ENCODE measurements at regions not wholly inside any gene's neighbourhood (a gene's known extent, or its start where the extent isn't known, plus 50 kb on each side); places are given as distances from the start of the nearest gene placed in this dataset.

DNA sequence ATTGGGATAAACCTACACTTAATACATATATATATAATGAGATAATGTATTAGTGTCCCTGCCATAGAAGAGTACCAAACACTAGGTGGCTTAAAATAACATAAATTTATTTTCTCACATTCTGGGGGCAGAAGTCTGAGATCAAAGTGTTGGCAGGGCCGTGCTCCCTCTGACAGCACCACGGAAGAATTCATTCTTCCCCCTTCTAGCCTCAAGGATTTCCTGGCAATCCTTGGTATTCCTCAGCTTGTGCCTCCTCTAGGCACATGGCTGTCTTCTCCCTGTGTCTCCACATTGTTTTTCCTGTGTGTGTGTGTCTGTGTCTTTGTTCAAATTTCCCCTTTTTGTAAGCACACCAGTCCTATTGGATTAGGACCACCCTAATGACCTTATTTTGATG is 115.2 kb upstream of the AGBL1 start:
- no peaks in the 10 kb centered on the region for H3K9me3 Mint-ChIP-seq (ENCODE audit: unreplicated experiment)
- ChIA-PET POLR2A (no interaction called here), CTCF (interaction anchor here (0.6 kb wide), 1 partner anchor 12 kb away, joined by 3 read pairs; no protein-coding TSS in a partner anchor)
- H3K4me3 Mint-ChIP-seq (ENCODE audit: unreplicated experiment): no peak overlapping the region
- no peaks in the 10 kb centered on the region for H3K4me1 Mint-ChIP-seq (ENCODE audit: insufficient read depth, unreplicated experiment)
- DNase-seq (ENCODE audit: unreplicated experiment): no peak
- no TSS peak for BruUV-seq (replicated peaks)
- H3K27me3 Mint-ChIP-seq (ENCODE audit: insufficient read depth, unreplicated experiment): peaks cover 45% of the 10 kb centered on the region
- no peak overlapping the region for H3K27ac Mint-ChIP-seq (ENCODE audit: low read depth, unreplicated experiment)
- intact Hi-C loops (cut with micrococcal nuclease): no loop called here
- TF ChIP-seq, protein P1, sequence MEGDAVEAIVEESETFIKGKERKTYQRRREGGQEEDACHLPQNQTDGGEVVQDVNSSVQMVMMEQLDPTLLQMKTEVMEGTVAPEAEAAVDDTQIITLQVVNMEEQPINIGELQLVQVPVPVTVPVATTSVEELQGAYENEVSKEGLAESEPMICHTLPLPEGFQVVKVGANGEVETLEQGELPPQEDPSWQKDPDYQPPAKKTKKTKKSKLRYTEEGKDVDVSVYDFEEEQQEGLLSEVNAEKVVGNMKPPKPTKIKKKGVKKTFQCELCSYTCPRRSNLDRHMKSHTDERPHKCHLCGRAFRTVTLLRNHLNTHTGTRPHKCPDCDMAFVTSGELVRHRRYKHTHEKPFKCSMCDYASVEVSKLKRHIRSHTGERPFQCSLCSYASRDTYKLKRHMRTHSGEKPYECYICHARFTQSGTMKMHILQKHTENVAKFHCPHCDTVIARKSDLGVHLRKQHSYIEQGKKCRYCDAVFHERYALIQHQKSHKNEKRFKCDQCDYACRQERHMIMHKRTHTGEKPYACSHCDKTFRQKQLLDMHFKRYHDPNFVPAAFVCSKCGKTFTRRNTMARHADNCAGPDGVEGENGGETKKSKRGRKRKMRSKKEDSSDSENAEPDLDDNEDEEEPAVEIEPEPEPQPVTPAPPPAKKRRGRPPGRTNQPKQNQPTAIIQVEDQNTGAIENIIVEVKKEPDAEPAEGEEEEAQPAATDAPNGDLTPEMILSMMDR (IDR thresholded peaks at IDR 0.05; ENCODE audit: unreplicated experiment): no peak
- H3K36me3 Mint-ChIP-seq (ENCODE audit: insufficient read depth, unreplicated experiment): no peaks in the 10 kb centered on the region

DNA sequence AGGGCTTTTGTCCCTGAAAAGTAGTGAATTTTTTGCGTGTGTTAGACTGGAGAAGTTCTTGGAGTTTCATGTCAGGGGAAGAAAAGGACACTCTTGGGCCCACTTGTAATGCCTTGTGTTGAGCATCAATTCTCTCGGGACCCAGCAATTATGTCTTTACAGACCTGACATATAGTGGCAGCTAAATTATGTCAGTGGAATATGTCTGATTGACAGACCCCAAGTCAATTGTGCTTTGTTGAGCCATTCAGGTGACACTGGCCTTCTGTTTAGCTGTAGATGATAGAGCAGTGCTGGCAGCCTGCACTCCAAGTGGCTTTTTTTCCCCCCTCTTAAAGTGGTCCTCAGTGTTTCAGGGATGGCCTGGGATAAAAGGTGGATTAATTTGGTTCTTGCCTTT is 112.1 kb upstream of the AGBL1 start:
- H3K4me3 Mint-ChIP-seq (ENCODE audit: unreplicated experiment): no peak overlapping the region
- TF ChIP-seq, protein P1 (IDR thresholded peaks at IDR 0.05; ENCODE audit: unreplicated experiment): no peak
- POLR2A ChIA-PET: no interaction called here
- H3K27me3 Mint-ChIP-seq (ENCODE audit: insufficient read depth, unreplicated experiment): peaks cover 35% of the 10 kb centered on the region
- H3K36me3 Mint-ChIP-seq (ENCODE audit: insufficient read depth, unreplicated experiment): no peaks in the 10 kb centered on the region
- H3K27ac Mint-ChIP-seq (ENCODE audit: low read depth, unreplicated experiment): no peak overlapping the region
- DNase-seq (ENCODE audit: unreplicated experiment): no peak
- BruUV-seq (replicated peaks): no TSS peak
- H3K9me3 Mint-ChIP-seq (ENCODE audit: unreplicated experiment): no peaks in the 10 kb centered on the region
- CTCF ChIA-PET: interaction anchor here (0.6 kb wide), 1 partner anchor 1813 kb away, joined by 3 read pairs; no protein-coding TSS in a partner anchor
- H3K4me1 Mint-ChIP-seq (ENCODE audit: insufficient read depth, unreplicated experiment): no peaks in the 10 kb centered on the region
- intact Hi-C loops (cut with micrococcal nuclease): no loop called here

DNA sequence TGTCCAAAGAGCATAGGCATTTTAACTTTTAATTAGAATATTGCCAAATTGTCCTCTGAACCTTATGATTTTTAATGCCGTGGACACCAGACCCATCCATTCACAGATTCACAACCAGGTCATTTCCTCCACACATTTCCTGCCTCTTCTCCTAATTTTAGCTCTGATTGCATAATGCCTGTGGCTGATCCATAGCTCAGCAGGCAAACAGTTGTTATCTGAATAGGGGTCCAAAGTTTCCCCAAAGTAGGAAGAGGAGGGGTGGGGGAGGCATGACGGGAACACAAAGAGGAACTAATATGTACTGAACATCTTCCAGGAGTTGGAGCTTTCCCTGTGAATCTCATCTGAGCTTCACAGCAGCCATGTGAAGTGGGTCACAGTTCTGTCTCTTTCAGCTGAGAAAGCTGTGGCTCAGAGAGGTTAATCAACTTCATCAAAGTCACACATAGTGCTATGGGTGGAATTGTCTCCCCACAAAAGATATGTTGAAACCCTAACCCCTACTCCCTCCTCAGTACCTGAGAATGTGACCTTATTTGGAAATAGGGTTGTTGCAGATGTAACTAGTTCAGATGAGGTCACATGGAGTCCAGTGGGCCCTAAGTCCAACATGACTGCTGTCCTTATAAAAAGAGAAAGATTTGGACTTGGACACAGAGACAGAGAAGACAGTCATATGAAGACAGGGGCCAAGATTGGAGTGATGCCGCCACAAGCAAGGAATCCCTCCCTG is 106.7 kb upstream of the AGBL1 start:
- no peaks in the 10 kb centered on the region for H3K4me1 Mint-ChIP-seq (ENCODE audit: insufficient read depth, unreplicated experiment)
- H3K27ac Mint-ChIP-seq (ENCODE audit: low read depth, unreplicated experiment): no peak overlapping the region
- no peaks in the 10 kb centered on the region for H3K27me3 Mint-ChIP-seq (ENCODE audit: insufficient read depth, unreplicated experiment)
- H3K36me3 Mint-ChIP-seq (ENCODE audit: insufficient read depth, unreplicated experiment): peaks cover 5% of the 10 kb centered on the region
- TF ChIP-seq, protein P1 (IDR thresholded peaks at IDR 0.05; ENCODE audit: unreplicated experiment): no peak
- ChIA-PET CTCF (no interaction called here), POLR2A (no interaction called here)
- BruUV-seq (replicated peaks): no TSS peak
- H3K9me3 Mint-ChIP-seq (ENCODE audit: unreplicated experiment): no peaks in the 10 kb centered on the region
- DNase-seq (ENCODE audit: unreplicated experiment): no peak
- intact Hi-C loops (cut with micrococcal nuclease): no loop called here
- H3K4me3 Mint-ChIP-seq (ENCODE audit: unreplicated experiment): no peak overlapping the region

DNA sequence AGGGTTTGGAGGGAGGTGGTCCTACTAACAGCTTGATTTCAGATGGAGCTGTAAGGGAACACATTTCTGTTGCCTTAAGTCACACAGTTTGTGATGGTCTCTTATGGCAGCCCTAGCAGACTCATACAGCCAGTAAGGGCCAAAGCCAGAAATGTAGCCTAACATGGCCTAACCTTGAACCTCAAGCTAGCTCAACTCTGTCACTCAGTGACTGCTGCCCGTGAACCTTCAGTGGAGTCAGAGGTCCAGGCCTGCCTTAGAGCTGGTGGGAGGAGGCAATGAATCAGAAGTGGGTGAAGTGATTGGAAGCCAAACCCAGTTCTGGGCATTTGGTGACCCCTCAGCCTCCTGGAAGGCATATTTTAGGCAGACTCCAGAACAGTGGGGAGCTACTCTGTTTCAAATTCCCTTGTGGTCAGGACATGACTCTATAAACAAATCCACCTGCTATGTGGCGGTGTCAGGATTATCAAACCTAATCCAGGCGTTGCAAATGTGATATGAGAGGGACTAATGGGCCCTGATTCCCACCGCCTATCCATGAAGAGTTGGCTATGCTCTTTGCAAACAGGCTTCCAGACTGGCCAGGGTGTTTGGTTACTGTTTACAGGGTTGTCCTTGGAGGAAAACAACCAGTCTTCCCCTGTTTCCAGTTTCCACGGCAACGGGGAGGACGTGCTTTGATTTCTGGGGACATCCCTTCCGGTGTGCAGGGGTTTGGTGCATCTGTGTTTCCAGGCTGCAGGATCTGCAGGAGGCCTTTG is 105.9 kb upstream of the AGBL1 start:
- H3K27ac Mint-ChIP-seq (ENCODE audit: low read depth, unreplicated experiment): no peak overlapping the region
- DNase-seq (ENCODE audit: unreplicated experiment): no peak
- no peaks in the 10 kb centered on the region for H3K27me3 Mint-ChIP-seq (ENCODE audit: insufficient read depth, unreplicated experiment)
- no TSS peak for BruUV-seq (replicated peaks)
- H3K36me3 Mint-ChIP-seq (ENCODE audit: insufficient read depth, unreplicated experiment): peaks cover 6% of the 10 kb centered on the region
- ChIA-PET POLR2A (no interaction called here), CTCF (interaction anchor here (0.6 kb wide), 1 partner anchor 28 kb away, joined by 3 read pairs; no protein-coding TSS in a partner anchor)
- H3K4me3 Mint-ChIP-seq (ENCODE audit: unreplicated experiment): no peak overlapping the region
- no peaks in the 10 kb centered on the region for H3K4me1 Mint-ChIP-seq (ENCODE audit: insufficient read depth, unreplicated experiment)
- intact Hi-C loops (cut with micrococcal nuclease): no loop called here
- no peaks in the 10 kb centered on the region for H3K9me3 Mint-ChIP-seq (ENCODE audit: unreplicated experiment)
- TF ChIP-seq, protein P1 (IDR thresholded peaks at IDR 0.05; ENCODE audit: unreplicated experiment): no peak

All from MCF 10A (cell line).